NCI-H748 (cell line): ENCODE measurements at regions not wholly inside any gene's neighbourhood (a gene's known extent, or its start where the extent isn't known, plus 50 kb on each side); places are given as distances from the start of the nearest gene placed in this dataset.

Source experiments
- DNase-seq: peaks from one replicate; lab custom pipeline; 2025; ENCODE audit not compliant: unreplicated experiment; lab: John Stamatoyannopoulos, UW

DNA sequence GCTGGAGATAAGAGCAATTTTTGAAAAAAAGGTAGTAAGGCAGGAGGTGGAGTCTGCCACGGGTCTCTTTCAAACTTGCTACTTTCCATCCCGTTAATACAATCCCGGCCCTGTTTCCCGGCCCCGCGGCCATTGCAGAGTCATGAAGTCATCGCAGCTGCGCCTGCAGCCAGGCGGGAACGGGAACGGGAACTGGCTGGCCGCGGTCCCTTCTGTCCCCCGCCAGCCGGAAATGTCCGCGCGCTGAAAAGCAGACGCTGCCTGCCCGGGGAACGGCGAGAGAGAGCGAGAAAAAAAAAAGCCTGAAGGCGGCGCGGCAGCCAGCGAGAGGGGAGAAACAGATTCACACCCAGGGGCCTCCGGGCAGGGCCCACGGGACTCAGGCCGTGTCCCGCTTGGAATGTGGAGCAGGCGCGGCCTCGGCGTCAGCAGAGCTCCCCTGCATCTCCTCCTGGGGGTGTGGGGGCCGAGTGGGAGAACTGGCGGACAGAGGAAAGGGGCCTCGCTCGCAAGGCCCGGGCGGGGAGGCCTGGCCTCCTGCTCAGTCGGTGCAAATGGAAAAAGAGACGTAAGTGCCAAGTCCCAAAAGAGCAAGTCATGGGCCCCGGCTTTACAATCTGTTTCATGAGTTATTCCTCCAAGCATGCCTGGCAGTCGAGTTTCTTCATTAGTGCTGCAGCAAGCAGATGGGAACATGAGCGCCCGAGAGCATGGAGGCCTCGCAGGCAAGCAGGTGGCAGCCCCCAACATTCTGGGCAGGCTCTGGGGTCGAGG is 201.2 kb upstream of the GAS1 start:
- peak; percentile 77 for DNase-seq

DNA sequence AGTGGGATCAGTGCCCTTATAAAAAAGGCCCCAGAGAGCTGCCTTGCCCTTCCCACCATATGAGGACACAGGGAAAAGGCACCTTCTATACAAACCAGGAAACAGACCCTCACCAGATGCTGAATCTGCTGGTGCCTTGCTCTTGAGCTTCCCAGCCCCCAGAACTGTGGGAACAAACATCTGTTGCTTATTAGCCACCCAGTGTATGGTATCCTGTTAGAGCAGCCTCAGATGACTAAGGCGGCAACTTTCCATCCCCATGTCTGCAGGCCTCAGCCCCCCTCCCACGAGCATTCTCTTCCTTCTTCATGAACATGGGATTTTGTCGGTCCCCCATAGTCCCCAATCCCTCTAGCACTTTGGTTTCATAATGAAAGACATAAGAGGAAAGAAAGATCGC is 202.5 kb upstream of the GAS1 start:
- DNase-seq = no peak

DNA sequence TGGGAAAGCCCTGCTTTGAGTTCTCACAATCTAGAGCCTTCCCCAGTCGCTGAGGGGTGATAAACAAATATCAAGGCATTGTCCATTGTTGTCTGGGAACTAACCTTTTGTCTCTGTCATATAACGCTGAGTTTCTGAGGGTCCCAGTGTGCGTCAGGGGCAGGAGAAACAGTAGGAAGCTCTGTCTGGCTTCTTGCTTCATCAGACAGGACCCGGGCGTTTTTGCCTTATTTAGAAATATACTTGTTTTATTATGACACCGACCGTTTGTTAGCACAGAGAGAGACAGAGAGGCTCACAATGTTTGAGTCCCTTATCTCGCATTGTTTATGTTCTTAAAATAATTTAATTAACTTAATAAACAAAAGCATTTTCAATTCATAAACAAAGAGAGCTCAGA is 204.9 kb upstream of the GAS1 start:
- no peak for DNase-seq

DNA sequence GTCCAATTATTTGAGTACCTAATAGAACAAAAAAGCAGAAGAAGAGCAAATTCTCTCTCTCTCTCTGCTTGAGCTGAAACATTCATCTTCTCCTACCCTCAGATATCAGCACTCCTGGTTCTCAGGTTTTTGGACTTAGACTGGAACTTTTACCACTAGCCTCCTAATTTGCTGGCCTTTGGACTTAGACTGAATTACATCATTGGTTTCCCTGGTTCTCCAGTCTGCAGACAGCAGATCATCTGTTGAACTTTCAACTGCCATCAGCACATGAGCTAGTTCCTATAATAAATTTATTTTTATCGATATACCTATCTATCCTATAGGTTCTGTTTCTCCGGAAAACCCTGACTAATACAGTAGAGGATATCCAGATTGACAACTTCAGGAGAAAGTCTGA is 208.9 kb upstream of the GAS1 start:
- no peak for DNase-seq

DNA sequence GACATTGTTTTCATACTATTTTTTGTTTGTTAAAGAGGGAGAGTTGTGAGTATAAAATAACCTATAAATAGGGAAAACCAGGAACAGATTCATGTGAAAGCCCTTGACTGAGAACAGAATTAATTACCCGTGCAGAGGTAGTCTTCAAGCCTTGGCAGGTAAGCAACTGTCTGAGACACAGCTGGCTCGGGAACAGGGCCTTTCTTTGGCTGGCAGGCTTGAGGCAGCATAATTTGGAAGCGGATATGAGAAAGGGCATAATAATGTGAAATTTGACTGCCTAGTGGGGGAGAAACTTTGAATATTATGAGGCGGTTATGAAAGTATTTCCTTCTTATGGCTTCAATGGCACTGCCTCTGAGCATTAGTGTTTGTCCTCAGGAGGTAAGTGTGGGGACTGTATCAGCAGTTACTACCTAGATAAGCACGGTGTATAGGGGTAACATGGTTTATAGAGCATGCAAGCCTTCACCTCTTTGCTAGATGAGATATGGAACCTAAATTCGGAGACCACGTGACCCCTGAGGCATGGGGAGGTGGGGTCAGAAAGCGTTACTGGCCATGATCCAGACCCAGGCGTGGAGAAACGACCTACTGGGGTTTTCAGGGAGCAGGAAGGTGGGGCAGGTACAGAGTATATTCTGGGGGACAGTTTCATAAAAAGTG is 210.2 kb upstream of the GAS1 start:
- no peak for DNase-seq

DNA sequence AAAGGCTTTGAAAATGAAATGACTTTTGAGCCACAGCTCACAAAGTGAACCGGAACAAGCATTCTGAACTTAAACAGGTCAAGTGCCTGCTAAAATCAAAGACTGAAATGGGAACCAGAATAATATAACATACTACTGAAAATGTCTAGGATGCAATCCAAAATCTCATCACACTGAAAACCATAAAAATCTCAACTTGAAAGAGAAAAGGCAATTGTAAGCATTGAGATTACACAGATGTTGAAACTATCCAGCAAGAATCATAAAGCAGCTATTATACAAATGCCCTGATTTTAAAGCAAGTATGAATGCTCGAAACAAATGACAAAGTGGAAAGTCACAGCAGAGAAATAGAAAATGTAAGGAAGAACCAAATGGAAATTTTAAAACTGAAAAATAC is 211.5 kb upstream of the GAS1 start:
- no peak for DNase-seq

DNA sequence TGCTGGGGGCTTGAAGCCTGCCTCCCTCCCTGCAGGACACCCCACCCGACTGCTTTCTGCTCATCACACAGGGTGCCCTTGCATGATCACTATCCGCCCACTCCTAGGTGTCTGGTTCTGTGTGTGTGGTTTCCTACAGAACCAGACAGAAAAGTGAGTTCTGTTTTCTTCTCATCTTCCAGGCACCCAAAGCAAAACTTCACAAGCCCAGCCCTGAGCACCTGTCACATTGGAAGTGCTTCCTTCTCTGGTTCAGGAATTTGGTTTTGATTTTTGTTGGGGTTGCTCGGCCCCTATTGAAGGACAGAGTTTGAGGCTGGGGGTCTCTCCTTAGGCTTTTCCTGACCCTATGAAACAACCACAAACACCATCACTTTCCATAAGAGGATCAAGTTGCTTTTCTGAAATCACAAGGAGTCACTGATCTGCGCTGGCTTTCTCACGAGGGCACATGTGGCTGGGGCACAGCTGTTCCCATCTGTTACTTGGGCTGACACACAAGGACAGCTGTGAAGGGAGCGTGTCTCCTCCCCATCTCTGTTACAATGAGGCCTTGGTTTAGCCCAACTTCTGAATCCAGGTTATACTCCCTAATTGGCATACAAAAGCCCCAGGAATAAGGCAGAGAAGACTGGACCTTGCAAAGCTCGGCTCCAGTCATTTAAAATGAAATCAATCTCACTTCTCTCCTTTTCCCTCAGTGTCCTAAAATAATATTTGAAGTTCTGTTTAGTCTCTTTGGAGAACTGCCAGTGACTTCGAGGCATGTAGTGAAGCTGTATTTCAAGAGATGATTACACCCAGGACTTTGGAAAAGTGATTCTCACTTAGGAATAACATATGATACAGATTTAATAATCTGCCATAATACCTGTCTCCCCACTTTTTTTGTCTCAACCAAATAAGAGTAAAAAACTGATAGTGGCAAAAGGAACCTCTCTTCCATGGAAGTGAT is 213.1 kb upstream of the GAS1 start:
- no peak for DNase-seq

DNA sequence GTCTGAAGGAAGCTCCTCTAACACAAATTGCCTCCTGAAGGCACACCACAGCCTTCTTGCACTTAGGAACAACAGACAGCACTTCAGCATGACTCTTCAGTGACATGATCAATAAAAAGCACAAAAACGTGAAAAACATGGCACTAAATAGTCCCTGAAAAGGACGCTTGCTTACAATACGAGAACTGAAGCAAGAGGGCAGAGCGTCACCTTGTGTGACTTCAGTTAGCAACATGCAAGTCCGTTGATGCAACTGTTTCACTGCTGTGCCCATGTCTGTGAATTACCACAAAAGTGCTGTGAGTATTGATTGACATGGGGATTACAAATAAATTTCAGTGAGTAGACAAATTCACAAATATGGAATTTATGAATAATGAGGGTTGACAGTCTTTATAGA is 219.9 kb upstream of the GAS1 start:
- DNase-seq = peak; percentile 2

DNA sequence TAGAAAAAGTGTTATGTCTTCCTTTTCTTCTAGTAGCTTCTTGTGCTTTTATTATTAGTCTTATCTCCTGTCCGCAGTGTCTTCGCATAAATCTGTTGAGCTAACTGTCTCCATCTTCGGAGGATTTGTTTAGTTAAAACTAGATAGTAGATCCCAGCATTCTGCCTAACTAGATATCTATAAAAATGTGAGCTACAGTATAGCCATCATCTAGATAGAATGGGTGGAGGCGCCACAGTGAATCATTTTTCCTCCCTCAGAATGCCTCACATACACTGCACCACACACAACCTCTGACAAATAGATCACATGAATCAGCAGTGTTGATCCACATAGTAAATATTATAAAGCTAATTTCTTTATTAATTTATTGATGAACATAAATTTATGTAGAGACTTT is 220.3 kb upstream of the GAS1 start:
- DNase-seq = no peak

DNA sequence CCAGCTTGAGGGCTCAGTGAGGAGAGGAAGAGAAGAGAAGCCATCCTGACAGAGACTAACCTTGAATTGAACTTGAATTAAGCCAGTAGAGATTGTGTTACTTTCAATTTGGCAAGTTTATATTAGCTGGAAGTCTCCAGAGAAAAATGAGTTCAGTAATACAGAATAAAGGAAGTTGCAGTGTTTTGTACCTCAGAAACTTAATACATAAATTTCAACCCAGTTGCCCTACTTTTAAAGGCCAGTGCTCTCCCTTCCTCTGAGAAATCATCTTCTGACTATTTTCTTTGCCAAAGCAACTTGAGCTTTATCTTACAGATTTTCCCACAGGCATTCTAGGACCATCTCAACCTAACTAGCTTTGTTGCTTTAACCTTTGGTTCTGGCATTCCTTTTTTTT is 231.0 kb upstream of the GAS1 start:
- no peak for DNase-seq

DNA sequence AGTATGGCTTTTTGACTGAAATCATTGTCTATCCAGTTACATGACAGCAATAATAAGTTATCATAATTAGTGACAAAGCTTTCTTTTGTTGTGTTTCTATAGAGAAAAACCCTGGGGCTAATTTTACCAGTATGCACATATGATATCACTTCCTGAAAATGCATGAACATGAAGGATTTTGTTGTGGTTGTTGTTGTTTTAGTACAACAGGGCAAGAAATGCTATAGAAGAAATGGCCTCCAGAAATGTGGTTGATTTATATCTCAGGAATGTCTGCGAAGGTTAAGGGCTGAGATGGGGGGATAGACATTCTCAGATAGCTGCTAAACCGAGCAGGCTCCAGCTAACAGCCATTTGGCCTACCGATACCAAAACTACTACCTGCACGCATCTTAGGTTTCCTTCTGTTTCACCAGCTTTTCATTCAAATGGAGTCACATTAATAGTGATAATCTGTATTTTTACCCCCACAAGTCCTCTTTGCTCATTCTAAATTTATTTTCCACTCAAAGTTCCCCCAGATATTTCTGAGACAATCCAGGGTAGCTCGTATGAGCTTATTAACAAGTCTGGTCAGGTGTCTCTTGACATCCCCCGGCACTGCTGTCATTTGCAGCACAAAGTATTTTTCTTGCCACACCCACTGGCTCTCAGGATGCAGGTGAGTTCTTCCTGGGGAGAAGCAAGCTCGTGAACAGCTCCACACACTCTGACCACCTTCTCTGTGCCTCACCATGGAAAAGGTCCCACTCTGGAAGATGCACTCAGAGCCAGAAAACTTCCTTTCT is 232.4 kb upstream of the GAS1 start:
- DNase-seq = no peak

DNA sequence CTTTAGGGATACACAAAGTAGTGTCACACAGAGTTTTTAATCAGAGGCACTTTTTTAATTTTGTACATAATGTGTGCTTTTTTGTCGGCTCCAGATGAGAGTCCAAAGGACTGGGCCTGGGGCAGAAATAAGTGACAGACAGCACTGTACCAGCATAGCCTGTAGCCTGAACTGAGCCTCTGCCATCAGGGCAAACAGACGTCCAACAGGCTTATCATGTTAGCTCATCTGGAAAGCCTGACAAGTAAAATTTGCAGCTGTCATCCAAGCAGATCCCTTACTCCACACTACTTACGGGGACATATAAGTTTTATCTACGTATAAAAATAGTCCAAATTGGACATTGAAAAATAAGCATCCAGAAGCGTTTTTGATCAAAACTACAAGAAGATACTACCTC is 233.1 kb upstream of the GAS1 start:
- DNase-seq = no peak

DNA sequence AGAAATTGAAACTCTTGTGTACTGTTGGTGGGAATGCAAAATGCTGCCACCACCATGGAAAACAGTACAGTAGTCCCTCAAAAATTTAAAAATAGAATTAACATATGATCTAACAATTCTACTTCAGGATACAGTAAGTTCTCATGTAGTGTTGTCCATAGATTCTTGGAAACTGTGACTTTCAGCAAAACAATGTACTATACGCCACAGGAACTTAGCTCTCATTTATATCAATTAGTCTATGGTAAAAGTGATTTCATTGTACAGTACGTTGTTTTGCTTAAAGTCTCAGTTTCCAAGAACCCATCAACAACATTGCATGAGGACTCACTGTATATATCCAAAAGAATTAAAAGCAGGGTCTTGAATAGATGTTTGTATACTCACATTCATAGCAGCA is 233.5 kb upstream of the GAS1 start:
- DNase-seq = no peak

DNA sequence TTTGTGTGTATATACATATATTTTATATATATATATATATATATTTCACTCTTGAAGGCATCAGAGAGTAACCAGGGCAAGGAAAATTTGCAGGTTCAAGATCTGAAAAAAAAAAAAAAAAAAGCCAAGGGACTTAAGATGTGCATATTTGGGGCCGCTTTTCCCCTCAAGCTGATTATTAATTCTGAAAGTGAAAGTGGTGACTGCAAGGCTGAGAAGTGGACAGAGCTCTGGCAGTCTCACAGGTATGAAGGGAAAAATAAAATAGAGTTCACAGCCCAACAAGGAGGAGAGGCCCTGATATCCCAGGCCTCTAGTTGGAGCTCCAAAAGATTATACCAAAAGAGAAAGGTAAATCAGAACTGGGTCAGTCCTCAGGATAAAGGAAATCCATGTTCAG is 234.4 kb upstream of the GAS1 start:
- DNase-seq = no peak

DNA sequence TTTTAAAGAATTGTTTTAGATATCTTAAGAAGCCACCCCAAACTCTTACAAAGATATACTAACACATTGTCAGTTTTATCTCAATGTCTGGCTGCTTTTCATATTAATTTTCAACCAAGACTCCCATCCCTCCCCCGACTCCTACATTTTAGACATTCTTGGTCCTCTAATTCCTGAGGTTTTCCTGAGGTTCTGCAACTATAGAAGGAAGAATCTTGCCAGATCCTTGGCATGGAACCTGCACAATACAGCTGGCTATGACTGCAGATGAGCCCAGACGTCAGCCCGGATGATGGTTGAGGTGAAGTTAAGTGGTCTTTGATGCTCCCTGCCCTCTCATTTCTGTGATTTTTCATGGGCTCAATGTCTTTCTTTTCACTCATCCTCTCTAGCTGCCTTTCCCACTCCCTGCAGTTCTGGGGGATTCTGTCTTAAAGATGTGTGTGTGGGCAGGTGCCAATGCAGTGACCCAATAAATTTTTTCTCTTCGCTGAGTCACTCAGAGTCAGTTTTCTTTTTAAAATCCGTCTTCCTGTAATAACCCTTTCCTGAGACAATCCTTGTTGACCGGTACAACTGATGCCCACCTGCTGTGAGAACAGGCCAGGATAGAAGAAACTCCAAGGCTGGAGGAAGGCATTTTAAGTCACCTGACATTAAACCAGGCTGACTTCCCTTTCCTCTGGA is 237.8 kb upstream of the GAS1 start:
- no peak for DNase-seq

DNA sequence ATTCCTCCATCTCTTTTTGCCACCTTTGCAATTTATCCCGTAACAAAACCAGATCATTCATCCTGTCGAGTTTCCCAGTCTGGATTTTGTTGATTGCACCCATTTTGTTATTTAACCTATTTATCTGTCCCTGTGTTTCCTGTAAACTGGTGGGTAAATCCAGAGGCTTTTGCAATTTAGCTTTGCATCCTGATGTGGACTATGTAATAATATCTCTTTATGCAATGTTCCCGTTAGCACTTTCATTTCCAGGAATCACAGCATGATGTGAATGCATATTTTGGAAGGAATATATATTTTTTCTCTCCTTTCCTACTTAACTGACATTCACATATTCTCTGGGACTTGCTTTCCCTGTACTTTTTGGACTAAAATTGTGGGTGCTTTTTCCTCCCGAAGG is 240.3 kb upstream of the GAS1 start:
- no peak for DNase-seq

DNA sequence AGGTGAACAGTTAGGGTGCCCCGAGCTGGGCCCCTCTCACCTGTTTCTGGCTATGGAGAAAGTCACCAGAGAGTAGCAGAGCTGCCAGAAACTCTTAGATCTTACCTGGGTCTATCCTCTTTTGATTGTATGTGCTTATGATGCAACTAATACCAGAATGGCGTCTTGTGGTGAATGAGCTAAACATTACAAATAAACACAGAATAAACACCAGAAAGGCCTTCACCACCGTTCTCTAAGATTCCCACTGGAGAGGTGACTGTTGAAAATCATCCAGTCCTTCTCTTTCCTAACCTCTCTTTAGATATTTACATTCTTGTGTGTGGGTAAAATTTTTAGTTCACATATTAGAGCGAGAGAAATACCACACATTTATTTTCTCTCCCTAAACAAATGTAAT is 241.7 kb upstream of the GAS1 start:
- no peak for DNase-seq

DNA sequence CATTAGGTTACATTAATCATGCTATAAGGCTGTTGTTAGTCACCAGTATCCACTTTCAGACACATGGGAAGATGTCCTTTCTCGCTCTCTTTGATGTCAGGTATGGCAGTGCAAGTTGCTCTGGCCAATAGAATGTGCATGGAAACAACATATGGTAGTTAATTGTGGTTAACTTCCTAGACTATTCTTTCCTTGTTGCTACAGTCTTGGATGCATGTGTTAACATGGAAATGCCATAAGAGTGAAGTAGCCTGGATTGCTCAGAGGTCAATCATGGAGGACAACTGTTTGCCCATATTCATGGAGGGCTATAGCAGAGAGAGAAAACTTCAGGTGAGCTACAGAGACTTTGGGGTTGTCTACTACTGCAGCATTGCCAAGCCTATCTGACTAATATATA is 245.8 kb upstream of the GAS1 start:
- DNase-seq = no peak

DNA sequence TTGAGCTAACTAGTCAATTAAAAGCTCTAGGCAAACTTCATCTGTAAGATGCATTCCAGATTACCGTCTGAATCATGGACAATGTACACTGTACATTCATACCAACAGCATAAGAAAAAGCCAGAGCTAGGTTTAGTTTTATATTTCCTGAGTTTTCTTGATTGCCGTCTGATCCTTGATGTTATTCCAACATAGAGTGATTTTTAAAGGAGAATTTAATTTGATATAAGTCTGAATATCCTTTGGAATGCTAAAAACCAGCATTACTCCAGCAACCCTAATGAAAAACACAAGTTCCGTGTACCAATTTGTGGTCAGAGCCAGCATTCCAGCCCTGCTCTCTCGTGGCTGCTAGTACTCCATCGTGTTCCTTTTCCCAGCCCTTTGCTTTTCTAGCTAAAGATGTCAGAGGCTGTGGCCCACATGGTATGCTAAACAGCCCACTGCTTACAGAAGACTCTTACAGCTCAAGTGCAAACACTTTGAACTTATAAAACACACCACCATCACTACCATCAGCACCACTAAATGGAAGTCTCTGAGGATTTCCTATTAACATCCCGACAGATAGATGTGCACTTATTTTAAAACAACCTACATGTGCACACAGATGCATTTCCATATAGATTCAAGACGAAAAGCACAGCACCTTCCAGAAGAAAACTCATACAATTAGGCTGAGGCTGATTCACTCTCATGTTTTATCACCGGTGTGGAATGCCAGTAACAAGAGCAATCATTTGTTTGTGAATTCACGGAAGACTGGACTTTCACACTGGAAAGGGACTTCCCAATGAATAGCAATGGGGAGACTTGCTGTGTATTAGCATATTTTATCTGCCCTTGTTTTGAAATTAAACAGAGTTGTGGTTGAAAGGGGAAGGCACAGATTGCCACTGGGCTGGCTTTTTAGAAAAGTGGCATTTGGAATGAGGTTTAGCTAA is 246.9 kb upstream of the GAS1 start:
- no peak for DNase-seq
